Fibroblast of skin of scalp (primary cell): ENCODE measurements at regions not wholly inside any gene's neighbourhood (a gene's known extent, or its start where the extent isn't known, plus 50 kb on each side); places are given as distances from the start of the nearest gene placed in this dataset.
"Not testable (repeated sequence)": the region's sequence is repeated elsewhere in the genome, so short reads cannot be mapped to it uniquely, and the experiment has no call there.

Experiments used
- DNase-seq: peaks from one replicate; pipeline ENCODE4 v3.0.0-alpha.2; 2013

- no peak for DNase-seq
These were observed 54.4 kb upstream of the GRIP1 start for GRCh38 chr12:66733321-66733720.

- DNase-seq: no peak
These were observed 55.0 kb upstream of the GRIP1 start for GRCh38 chr12:66733839-66734238.

GRCh38 chr12:66735275-66735674 lies 56.4 kb upstream of the GRIP1 start:
- DNase-seq: no peak

- DNase-seq: no peak
These were observed 58.1 kb upstream of the GRIP1 start for GRCh38 chr12:66736931-66737330.

GRCh38 chr12:66739266-66739665 lies 60.4 kb upstream of the GRIP1 start:
- no peak for DNase-seq

- no peak for DNase-seq
These were observed 61.2 kb upstream of the GRIP1 start for GRCh38 chr12:66739940-66740651.

- DNase-seq: no peak
These were observed 61.9 kb upstream of the GRIP1 start for GRCh38 chr12:66740732-66741131.

GRCh38 chr12:66741919-66742318 lies 63.0 kb upstream of the GRIP1 start:
- DNase-seq: no peak

GRCh38 chr12:66742508-66743367 lies 63.9 kb upstream of the GRIP1 start:
- DNase-seq: no peak

- no peak for DNase-seq
These were observed 65.6 kb upstream of the GRIP1 start for GRCh38 chr12:66744461-66744860.

- DNase-seq: no peak
These were observed 66.1 kb upstream of the GRIP1 start for GRCh38 chr12:66744956-66745383.

- no peak for DNase-seq
These were observed 67.8 kb upstream of the GRIP1 start for GRCh38 chr12:66746489-66747201.

GRCh38 chr12:66751432-66752113 lies 72.7 kb upstream of the GRIP1 start:
- no peak for DNase-seq

- DNase-seq: no peak
These were observed 74.9 kb upstream of the GRIP1 start for GRCh38 chr12:66753810-66754209.

- no peak for DNase-seq
These were observed 77.0 kb upstream of the GRIP1 start for GRCh38 chr12:66755727-66756395.

- no peak for DNase-seq
These were observed 77.8 kb upstream of the GRIP1 start for GRCh38 chr12:66756631-66757030.

GRCh38 chr12:66760122-66760521 lies 81.2 kb upstream of the GRIP1 start:
- DNase-seq: not testable (repeated sequence)

- DNase-seq: no peak
These were observed 84.6 kb upstream of the GRIP1 start for GRCh38 chr12:66763467-66763866.

GRCh38 chr12:66765204-66765603 lies 86.3 kb upstream of the GRIP1 start:
- DNase-seq: no peak

- DNase-seq: no peak
These were observed 88.7 kb upstream of the GRIP1 start for GRCh38 chr12:66767536-66767935.

GRCh38 chr12:66768293-66768692 lies 89.4 kb upstream of the GRIP1 start:
- DNase-seq: no peak

- no peak for DNase-seq
These were observed 96.1 kb upstream of the GRIP1 start for GRCh38 chr12:66774929-66775328.
